H9 (cell line): ENCODE measurements at regions not wholly inside any gene's neighbourhood (a gene's known extent, or its start where the extent isn't known, plus 50 kb on each side); places are given as distances from the start of the nearest gene placed in this dataset.

Experiments
- DNase-seq: peaks from one replicate; pipeline ENCODE4 v3.0.0-alpha.2; 2017
- H2AFZ ChIP-seq: one replicate; pipeline ENCODE4 v1.6.1; 2013; ENCODE audit warnings: mild to moderate bottlenecking, low read length, control low read depth, moderate library complexity
- H2AK5ac ChIP-seq: 2 replicates; pipeline ENCODE4 v1.6.1; 2013; ENCODE audit warnings: low read length, control low read depth, mixed read lengths; ENCODE audit not compliant: insufficient read length
- H2BK120ac ChIP-seq: one replicate; pipeline ENCODE4 v1.6.1; 2013; ENCODE audit warnings: low read depth, mild to moderate bottlenecking, low read length, control low read depth, inconsistent platforms; ENCODE audit not compliant: poor library complexity, severe bottlenecking
- H2BK12ac ChIP-seq: 2 replicates; pipeline ENCODE4 v1.6.1; 2013; ENCODE audit warnings: low read length, control low read depth, mixed read lengths, low read depth; ENCODE audit not compliant: insufficient read length
- H2BK15ac ChIP-seq: 2 replicates; pipeline ENCODE4 v1.6.1; 2013; ENCODE audit warnings: low read depth, low read length, control low read depth
- H2BK20ac ChIP-seq: one replicate; pipeline ENCODE4 v1.6.1; 2013; ENCODE audit warnings: low read depth, mild to moderate bottlenecking, low read length, control low read depth, inconsistent platforms; ENCODE audit not compliant: poor library complexity, severe bottlenecking
- H2BK5ac ChIP-seq: 2 replicates; pipeline ENCODE4 v1.6.1; 2013; ENCODE audit warnings: low read length, control low read depth, mixed read lengths; ENCODE audit not compliant: insufficient read length
- H3K14ac ChIP-seq: 2 replicates; pipeline ENCODE4 v1.6.1; 2013; ENCODE audit warnings: low read length, control low read depth; ENCODE audit not compliant: insufficient read depth
- H3K18ac ChIP-seq: 2 replicates; pipeline ENCODE4 v1.6.1; 2013; ENCODE audit warnings: low read depth, mild to moderate bottlenecking, mixed read lengths, low read length, control low read depth; ENCODE audit not compliant: insufficient read length
- H3K23ac ChIP-seq: 2 replicates; pipeline ENCODE4 v1.6.1; 2013; ENCODE audit warnings: low read length, control low read depth, mixed read lengths, low read depth; ENCODE audit not compliant: insufficient read length
- H3K23me2 ChIP-seq: 2 replicates; pipeline ENCODE4 v1.6.1; 2013; ENCODE audit warnings: low read depth, mild to moderate bottlenecking, mixed read lengths, low read length, control low read depth; ENCODE audit not compliant: insufficient read length, poor library complexity, severe bottlenecking
- H3K27ac ChIP-seq: 2 replicates; pipeline ENCODE4 v1.5.1; 2013; ENCODE audit warnings: low read length, control low read depth, mixed read lengths, low read depth; ENCODE audit not compliant: insufficient read length
- H3K27me3 ChIP-seq: 2 replicates; pipeline ENCODE4 v1.6.1; 2013; ENCODE audit warnings: low read length, control low read depth, inconsistent platforms; ENCODE audit not compliant: insufficient read depth
- H3K4ac ChIP-seq: 2 replicates; pipeline ENCODE4 v1.6.1; 2013; ENCODE audit warnings: low read depth, mild to moderate bottlenecking, control low read depth, inconsistent platforms, low read length, moderate library complexity
- H3K4me1 ChIP-seq: 2 replicates; pipeline ENCODE4 v1.6.1; 2013; ENCODE audit warnings: low read length, control low read depth, inconsistent platforms; ENCODE audit not compliant: insufficient read depth
- H3K4me2 ChIP-seq: 2 replicates; pipeline ENCODE4 v1.6.1; 2013; ENCODE audit warnings: low read length, control low read depth, mixed read lengths; ENCODE audit not compliant: insufficient read length, insufficient read depth
- H3K56ac ChIP-seq: 2 replicates; pipeline ENCODE4 v1.6.1; 2013; ENCODE audit warnings: low read depth, mild to moderate bottlenecking, mixed read lengths, low read length, control low read depth; ENCODE audit not compliant: insufficient read length
- H3K79me1 ChIP-seq: 2 replicates; pipeline ENCODE4 v1.6.1; 2013; ENCODE audit warnings: low read depth, mild to moderate bottlenecking, moderate library complexity, low read length, control low read depth, inconsistent platforms; ENCODE audit not compliant: insufficient read depth, poor library complexity, severe bottlenecking
- H3K79me2 ChIP-seq: 2 replicates; pipeline ENCODE4 v1.6.1; 2013; ENCODE audit warnings: low read length, control low read depth, inconsistent platforms; ENCODE audit not compliant: insufficient read depth
- H3K9ac ChIP-seq: 2 replicates; pipeline ENCODE4 v1.6.1; 2013; ENCODE audit warnings: low read length, control low read depth, mixed read lengths; ENCODE audit not compliant: insufficient read length; ENCODE audit errors: extremely low read depth
- H3K9me3 ChIP-seq: one replicate; pipeline ENCODE4 v1.6.1; 2013; ENCODE audit warnings: low read depth, low read length, inconsistent platforms; ENCODE audit not compliant: control insufficient read depth
- H3T11ph ChIP-seq: one replicate; pipeline ENCODE4 v1.6.1; 2013; ENCODE audit warnings: mild to moderate bottlenecking, low read length, control low read depth, inconsistent platforms
- H4K20me1 ChIP-seq: one replicate; pipeline ENCODE4 v1.6.1; 2013; ENCODE audit not compliant: control insufficient read depth, insufficient read length, insufficient read depth
- H4K5ac ChIP-seq: 2 replicates; pipeline ENCODE4 v1.6.1; 2013; ENCODE audit warnings: low read depth, mild to moderate bottlenecking, mixed read lengths, low read length, control low read depth; ENCODE audit not compliant: insufficient read length
- H4K8ac ChIP-seq: replicated peaks from 2 replicates; pipeline ENCODE4 v1.6.1; 2013; ENCODE audit warnings: low read length, control low read depth, mixed read lengths, low read depth; ENCODE audit not compliant: insufficient read length
- H4K91ac ChIP-seq: 2 replicates; pipeline ENCODE4 v1.6.1; 2013; ENCODE audit warnings: low read depth, mild to moderate bottlenecking, moderate library complexity, mixed read lengths, low read length, control low read depth; ENCODE audit not compliant: insufficient read length
- H3K27ac Mint-ChIP-seq, 3 experiments: 2 replicates in 2 of 3; 3 replicates in 1 of 3; pipeline ENCODE4 v1.8.0; 2020 to 2021; ENCODE audit warnings: mixed read lengths in 3 of 3, mild to moderate bottlenecking in 1 of 3, moderate library complexity in 1 of 3
- H3K27me3 Mint-ChIP-seq: 2 replicates; pipeline ENCODE4 v1.8.0; 2021; ENCODE audit warnings: low read depth, mild to moderate bottlenecking, moderate library complexity, mixed read lengths
- H3K36me3 Mint-ChIP-seq, 3 experiments: 2 replicates in 2 of 3; 3 replicates in 1 of 3; pipeline ENCODE4 v1.8.0; 2020 to 2021; ENCODE audit warnings: low read depth in 3 of 3, mixed read lengths in 3 of 3; ENCODE audit not compliant: insufficient read depth in 1 of 3
- H3K4me1 Mint-ChIP-seq, 2 experiments: 2 replicates each; pipeline ENCODE4 v1.8.0; 2020; ENCODE audit warnings: mixed read lengths in 2 of 2
- H3K4me3 Mint-ChIP-seq, 2 experiments: 2 replicates in 1 of 2; 3 replicates in 1 of 2; pipeline ENCODE4 v1.8.0; 2020 to 2021; ENCODE audit warnings: mild to moderate bottlenecking in 2 of 2, mixed read lengths in 2 of 2, moderate library complexity in 1 of 2
- H3K9me3 Mint-ChIP-seq, 2 experiments: 2 replicates in 1 of 2; 3 replicates in 1 of 2; pipeline ENCODE4 v1.8.0; 2020; ENCODE audit warnings: mild to moderate bottlenecking in 2 of 2, mixed read lengths in 2 of 2, moderate library complexity in 1 of 2
- CTCF ChIP-seq: fragments of 200-600 bp; sonication (generic); conservative IDR thresholded peaks from 3 replicates; pipeline ENCODE4 v1.8.0; 2021; ENCODE audit warnings: antibody characterized with exemption, mild to moderate bottlenecking

DNA sequence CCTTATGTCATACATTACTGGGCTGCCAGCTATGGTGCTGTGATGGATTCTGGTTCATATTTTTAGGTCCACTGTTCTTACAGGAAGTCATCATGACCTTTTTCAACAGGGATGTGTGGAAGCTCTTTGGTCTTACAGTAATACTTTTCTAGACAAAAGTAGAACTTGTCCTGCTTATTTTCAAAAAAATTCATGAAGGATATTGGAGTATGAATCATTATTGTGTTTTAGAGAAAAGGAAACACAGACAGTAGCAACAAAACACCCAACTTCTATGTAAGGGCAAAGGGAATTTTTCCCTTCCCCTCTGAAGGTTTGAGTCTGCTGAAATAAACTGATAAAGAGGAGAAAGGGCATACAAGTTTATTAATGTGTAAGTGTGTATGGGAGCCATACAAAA lies 54.7 kb upstream of the FAM9C start:
- Histone ChIP-seq H3T11ph (no peak overlapping the region), H3K9ac (no peak overlapping the region), H2BK20ac (no peak overlapping the region), H4K91ac (no peak overlapping the region), H3K27ac (no peak overlapping the region), H4K8ac (no peak overlapping the region), H3K9me3 (peaks cover 14% of the 10 kb centered on the region), H3K18ac (no peak overlapping the region), H3K4me2 (no peak overlapping the region), H3K14ac (no peak overlapping the region), H3K4me1 (no peaks in the 10 kb centered on the region; the same call in 1 of the 2 replicates), H3K79me2 (no peaks in the 10 kb centered on the region), H3K79me1 (no peaks in the 10 kb centered on the region), H2AK5ac (no peak overlapping the region), H2BK5ac (no peak overlapping the region), H3K23ac (no peak overlapping the region), H2BK120ac (no peak overlapping the region), H4K5ac (no peak overlapping the region), H3K56ac (no peak overlapping the region), H4K20me1 (no peaks in the 10 kb centered on the region), H3K4ac (no peak overlapping the region), H2BK15ac (no peak overlapping the region), H3K23me2 (no peaks in the 10 kb centered on the region), H3K27me3 (no peaks in the 10 kb centered on the region), H2BK12ac (no peak overlapping the region), H2AFZ (no peak overlapping the region)
- Mint-ChIP-seq H3K27ac (no peak overlapping the region), H3K27me3 (no peaks in the 10 kb centered on the region), H3K4me3 (no peak overlapping the region), H3K9me3 (peaks cover 51 to 69% of the 10 kb centered on the region in 2 experiments), H3K36me3 (peaks cover 2 to 5% (median 3%) of the 10 kb centered on the region in 3 experiments; a peak in 4 of 7 replicates), H3K4me1 (peaks cover 8 to 9% of the 10 kb centered on the region in 2 experiments; a peak in 3 of 4 replicates)
- no peak for TF ChIP-seq CTCF
- no peak for DNase-seq
